ENCODE measurements at regions not wholly inside any gene's neighbourhood (a gene's known extent, or its start where the extent isn't known, plus 50 kb on each side); places are given as distances from the start of the nearest gene placed in this dataset.
"Not testable (repeated sequence)": the region's sequence is repeated elsewhere in the genome, so short reads cannot be mapped to it uniquely, and the experiment has no call there.

- no peaks in the 10 kb centered on the region for H3K4me1 ChIP-seq
- no peaks in the 10 kb centered on the region for H3K36me3 ChIP-seq
- ATAC-seq = no peak
- TF ChIP-seq, protein P1, sequence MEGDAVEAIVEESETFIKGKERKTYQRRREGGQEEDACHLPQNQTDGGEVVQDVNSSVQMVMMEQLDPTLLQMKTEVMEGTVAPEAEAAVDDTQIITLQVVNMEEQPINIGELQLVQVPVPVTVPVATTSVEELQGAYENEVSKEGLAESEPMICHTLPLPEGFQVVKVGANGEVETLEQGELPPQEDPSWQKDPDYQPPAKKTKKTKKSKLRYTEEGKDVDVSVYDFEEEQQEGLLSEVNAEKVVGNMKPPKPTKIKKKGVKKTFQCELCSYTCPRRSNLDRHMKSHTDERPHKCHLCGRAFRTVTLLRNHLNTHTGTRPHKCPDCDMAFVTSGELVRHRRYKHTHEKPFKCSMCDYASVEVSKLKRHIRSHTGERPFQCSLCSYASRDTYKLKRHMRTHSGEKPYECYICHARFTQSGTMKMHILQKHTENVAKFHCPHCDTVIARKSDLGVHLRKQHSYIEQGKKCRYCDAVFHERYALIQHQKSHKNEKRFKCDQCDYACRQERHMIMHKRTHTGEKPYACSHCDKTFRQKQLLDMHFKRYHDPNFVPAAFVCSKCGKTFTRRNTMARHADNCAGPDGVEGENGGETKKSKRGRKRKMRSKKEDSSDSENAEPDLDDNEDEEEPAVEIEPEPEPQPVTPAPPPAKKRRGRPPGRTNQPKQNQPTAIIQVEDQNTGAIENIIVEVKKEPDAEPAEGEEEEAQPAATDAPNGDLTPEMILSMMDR (IDR thresholded peaks at IDR 0.05) = no peak
- H3K9me3 ChIP-seq = no peaks in the 10 kb centered on the region
- no peak overlapping the region for H3K4me3 ChIP-seq
- no peak overlapping the region for H3K27ac ChIP-seq
- no peaks in the 10 kb centered on the region for H3K27me3 ChIP-seq
- intact Hi-C loops (cut with DNase I) = no loop called here
- DNase-seq = no peak
Measured at GRCh38 chr13:82963226-82964099, 918.8 kb downstream of the SLITRK1 start.

GRCh38 chr13:82962397-82962796 lies 919.9 kb downstream of the SLITRK1 start:
- H3K27me3 ChIP-seq = no peaks in the 10 kb centered on the region
- DNase-seq = no peak
- intact Hi-C loops (cut with DNase I) = no loop called here
- no peak for ATAC-seq
- no peak overlapping the region for H3K27ac ChIP-seq
- H3K4me1 ChIP-seq = no peaks in the 10 kb centered on the region
- H3K36me3 ChIP-seq = no peaks in the 10 kb centered on the region
- H3K9me3 ChIP-seq = no peaks in the 10 kb centered on the region
- TF ChIP-seq, protein P1 (IDR thresholded peaks at IDR 0.05) = no peak
- no peak overlapping the region for H3K4me3 ChIP-seq

DNA sequence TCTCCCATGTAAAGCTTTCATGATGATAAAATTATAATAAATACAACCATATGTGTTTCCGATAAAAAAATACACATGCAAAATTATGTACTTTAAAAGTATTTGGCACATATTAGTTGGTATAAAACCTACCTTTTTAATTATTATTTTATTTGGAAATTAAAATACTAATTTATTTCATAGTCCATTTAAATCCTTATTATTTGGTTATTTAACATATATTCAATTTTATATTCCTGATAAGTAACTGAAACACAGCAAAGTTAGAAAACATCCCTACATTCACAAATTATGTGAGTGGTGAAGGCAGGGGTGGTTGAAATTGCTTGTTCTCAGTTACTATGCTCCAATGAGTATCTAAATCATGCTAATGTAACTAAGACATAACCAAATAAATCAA lies 920.5 kb downstream of the SLITRK1 start:
- TF ChIP-seq, protein P1 (IDR thresholded peaks at IDR 0.05) = no peak
- Histone ChIP-seq H3K27me3 (no peaks in the 10 kb centered on the region), H3K9me3 (no peaks in the 10 kb centered on the region), H3K36me3 (no peaks in the 10 kb centered on the region), H3K27ac (no peak overlapping the region), H3K4me3 (no peak overlapping the region), H3K4me1 (no peaks in the 10 kb centered on the region)
- intact Hi-C loops (cut with DNase I) = no loop called here
- DNase-seq (no peak), ATAC-seq (no peak)

- H3K9me3 ChIP-seq; H3K4me1 ChIP-seq; H3K27ac ChIP-seq; DNase-seq; ATAC-seq; H3K36me3 ChIP-seq; H3K4me3 ChIP-seq; H3K27me3 ChIP-seq; intact Hi-C loops (cut with DNase I): not testable (repeated sequence)
Measured at GRCh38 chr13:82952336-82952735, 929.9 kb downstream of the SLITRK1 start.

GRCh38 chr13:82947683-82948082 lies 934.6 kb downstream of the SLITRK1 start:
- H3K4me1 ChIP-seq = no peaks in the 10 kb centered on the region
- intact Hi-C loops (cut with DNase I) = no loop called here
- no peak overlapping the region for H3K4me3 ChIP-seq
- no peaks in the 10 kb centered on the region for H3K9me3 ChIP-seq
- DNase-seq (no peak), ATAC-seq (no peak)
- no peaks in the 10 kb centered on the region for H3K27me3 ChIP-seq
- TF ChIP-seq, protein P1 (IDR thresholded peaks at IDR 0.05) = no peak
- H3K36me3 ChIP-seq = no peaks in the 10 kb centered on the region
- H3K27ac ChIP-seq = no peak overlapping the region

DNA sequence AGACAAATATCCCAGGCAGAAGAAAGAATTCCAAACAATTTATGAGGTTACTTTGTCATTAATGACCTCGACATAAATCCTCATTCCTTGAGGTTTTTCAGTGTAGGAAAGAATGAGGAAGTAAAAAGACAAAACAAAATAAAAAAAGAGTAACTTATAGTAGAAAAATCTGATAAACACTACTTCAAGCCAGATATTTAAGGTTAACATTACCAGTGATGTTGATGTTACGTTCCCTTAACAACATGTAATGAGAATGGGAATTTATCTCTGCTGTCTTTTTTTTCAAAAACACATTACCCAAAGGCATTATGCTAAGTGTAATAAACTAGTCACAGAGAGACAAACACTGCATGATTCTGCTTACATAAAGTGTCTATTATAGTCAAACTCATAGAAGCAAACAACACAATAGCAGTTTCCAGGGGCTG lies 935.1 kb downstream of the SLITRK1 start:
- ATAC-seq (no peak), DNase-seq (no peak)
- intact Hi-C loops (cut with DNase I) = no loop called here
- no peaks in the 10 kb centered on the region for H3K9me3 ChIP-seq
- H3K4me1 ChIP-seq = no peaks in the 10 kb centered on the region
- H3K36me3 ChIP-seq = no peaks in the 10 kb centered on the region
- no peaks in the 10 kb centered on the region for H3K27me3 ChIP-seq
- TF ChIP-seq, protein P1 (IDR thresholded peaks at IDR 0.05) = no peak
- H3K27ac ChIP-seq = no peak overlapping the region
- H3K4me3 ChIP-seq = no peak overlapping the region
